ENCODE measurements at regions not wholly inside any gene's neighbourhood (a gene's known extent, or its start where the extent isn't known, plus 50 kb on each side); places are given as distances from the start of the nearest gene placed in this dataset.

- TF ChIP-seq, protein P1, sequence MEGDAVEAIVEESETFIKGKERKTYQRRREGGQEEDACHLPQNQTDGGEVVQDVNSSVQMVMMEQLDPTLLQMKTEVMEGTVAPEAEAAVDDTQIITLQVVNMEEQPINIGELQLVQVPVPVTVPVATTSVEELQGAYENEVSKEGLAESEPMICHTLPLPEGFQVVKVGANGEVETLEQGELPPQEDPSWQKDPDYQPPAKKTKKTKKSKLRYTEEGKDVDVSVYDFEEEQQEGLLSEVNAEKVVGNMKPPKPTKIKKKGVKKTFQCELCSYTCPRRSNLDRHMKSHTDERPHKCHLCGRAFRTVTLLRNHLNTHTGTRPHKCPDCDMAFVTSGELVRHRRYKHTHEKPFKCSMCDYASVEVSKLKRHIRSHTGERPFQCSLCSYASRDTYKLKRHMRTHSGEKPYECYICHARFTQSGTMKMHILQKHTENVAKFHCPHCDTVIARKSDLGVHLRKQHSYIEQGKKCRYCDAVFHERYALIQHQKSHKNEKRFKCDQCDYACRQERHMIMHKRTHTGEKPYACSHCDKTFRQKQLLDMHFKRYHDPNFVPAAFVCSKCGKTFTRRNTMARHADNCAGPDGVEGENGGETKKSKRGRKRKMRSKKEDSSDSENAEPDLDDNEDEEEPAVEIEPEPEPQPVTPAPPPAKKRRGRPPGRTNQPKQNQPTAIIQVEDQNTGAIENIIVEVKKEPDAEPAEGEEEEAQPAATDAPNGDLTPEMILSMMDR (IDR thresholded peaks at IDR 0.05): no peak
- no peak for TF ChIP-seq POLR2AphosphoS5 (IDR thresholded peaks at IDR 0.05)
Observed at GRCh38 chr2:155100261-155100660, 401.8 kb downstream of the KCNJ3 start.

All from sigmoid colon (tissue), 4 donors.